MCF 10A (cell line): ENCODE measurements at regions not wholly inside any gene's neighbourhood (a gene's known extent, or its start where the extent isn't known, plus 50 kb on each side); places are given as distances from the start of the nearest gene placed in this dataset.
A peak's percentile ranks its signal among the peaks of the same experiment; 100 is the strongest.

Experiments
- BruUV-seq: library from RNA; stranded (reverse); fragments of 400-500 nt; replicated peaks from 2 replicates; lab custom pipeline; 2021; lab: Mats Ljungman, UMichigan
- CTCF ChIA-PET: fragments of 300-600 bp; sonication (Branson Sonifier 250); formaldehyde crosslinking; extraction: SDS; loops from one replicate; lab custom pipeline; 2021; ENCODE audit warnings: antibody characterized with exemption, inconsistent platforms; lab: Yijun Ruan, JAX
- POLR2A ChIA-PET: fragments of 300-600, 350-650 bp; sonication (Branson Sonifier 250); formaldehyde crosslinking; extraction: SDS; loops from one replicate; lab custom pipeline; 2020; ENCODE audit warnings: antibody characterized with exemption, inconsistent platforms; lab: Yijun Ruan, JAX
- DNase-seq: peaks from one replicate; pipeline ENCODE4 v3.0.0-alpha.2; 2018; ENCODE audit not compliant: unreplicated experiment
- H3K27ac Mint-ChIP-seq: one replicate; pipeline ENCODE4 v1.8.0; 2022; ENCODE audit warnings: mild to moderate bottlenecking, low read depth, mixed read lengths; ENCODE audit not compliant: unreplicated experiment
- H3K27me3 Mint-ChIP-seq: one replicate; pipeline ENCODE4 v1.8.0; 2022; ENCODE audit warnings: mixed read lengths; ENCODE audit not compliant: insufficient read depth, unreplicated experiment
- H3K36me3 Mint-ChIP-seq: one replicate; pipeline ENCODE4 v1.8.0; 2022; ENCODE audit warnings: mild to moderate bottlenecking, moderate library complexity, mixed read lengths; ENCODE audit not compliant: insufficient read depth, unreplicated experiment
- H3K4me1 Mint-ChIP-seq: one replicate; pipeline ENCODE4 v1.8.0; 2022; ENCODE audit warnings: mixed read lengths; ENCODE audit not compliant: insufficient read depth, unreplicated experiment
- H3K4me3 Mint-ChIP-seq: one replicate; pipeline ENCODE4 v1.8.0; 2022; ENCODE audit warnings: mild to moderate bottlenecking, moderate library complexity, mixed read lengths; ENCODE audit not compliant: unreplicated experiment
- H3K9me3 Mint-ChIP-seq: one replicate; pipeline ENCODE4 v1.8.0; 2022; ENCODE audit warnings: mixed read lengths; ENCODE audit not compliant: unreplicated experiment
- CTCF ChIP-seq: fragments of 200-600 bp; IDR thresholded peaks from one replicate; pipeline ENCODE4 v1.8.0; 2022; ENCODE audit warnings: antibody characterized with exemption, mild to moderate bottlenecking; ENCODE audit not compliant: unreplicated experiment
- intact Hi-C: fragments of 100-400 bp; cut with micrococcal nuclease; formaldehyde crosslinking; loops from 2 replicates; pipeline ENCODE4 v1.14.1; 2022

- Mint-ChIP-seq H3K27ac (no peak overlapping the region), H3K4me3 (no peak overlapping the region), H3K27me3 (no peaks in the 10 kb centered on the region), H3K36me3 (no peaks in the 10 kb centered on the region), H3K9me3 (no peaks in the 10 kb centered on the region), H3K4me1 (peaks cover 12% of the 10 kb centered on the region)
- TF ChIP-seq CTCF, result no peak
- DNase-seq, result no peak
- intact Hi-C loops, result loop anchor here (10.0 kb wide), 1 partner anchor 723 kb away; no protein-coding TSS in a partner anchor
- ChIA-PET POLR2A (interaction anchor here (0.6 to 1.0 kb wide), 2 partner anchors 25 to 858 kb away, joined by 3 to 6 read pairs; no protein-coding TSS in a partner anchor), CTCF (interaction anchor here (0.6 to 1.3 kb wide), 3 partner anchors 825 to 1115 kb away, joined by 3 to 4 read pairs (median 3); no protein-coding TSS in a partner anchor)
- no TSS peak for BruUV-seq
These were observed 419.4 kb downstream of the SNAPC1 start for GRCh38 chr14:62181591-62181990.

- ChIA-PET CTCF (interaction anchor here (0.5 to 1.7 kb wide), 12 partner anchors 12 to 1092 kb away, joined by 3 to 9 read pairs (median 4); no protein-coding TSS in a partner anchor), POLR2A (no interaction called here)
- Mint-ChIP-seq H3K4me3 (no peak overlapping the region), H3K9me3 (no peaks in the 10 kb centered on the region), H3K27me3 (no peaks in the 10 kb centered on the region), H3K4me1 (peaks cover 6% of the 10 kb centered on the region), H3K27ac (no peak overlapping the region), H3K36me3 (no peaks in the 10 kb centered on the region)
- intact Hi-C loops, result loop anchor here (10.0 kb wide), 1 partner anchor 720 kb away; no protein-coding TSS in a partner anchor
- BruUV-seq, result no TSS peak
- DNase-seq, result no peak
- no peak for TF ChIP-seq CTCF
These were observed 422.9 kb downstream of the SNAPC1 start for GRCh38 chr14:62185078-62185477.

- POLR2A ChIA-PET, result interaction anchor here (0.7 kb wide), 1 partner anchor 493 kb away, joined by 3 read pairs; no protein-coding TSS in a partner anchor
- intact Hi-C loops, result loop anchor here (10.0 kb wide), 1 partner anchor 718 kb away; no protein-coding TSS in a partner anchor
- Mint-ChIP-seq H3K27me3 (no peaks in the 10 kb centered on the region), H3K27ac (no peak overlapping the region), H3K4me1 (peaks cover 7% of the 10 kb centered on the region), H3K36me3 (no peaks in the 10 kb centered on the region), H3K9me3 (no peaks in the 10 kb centered on the region), H3K4me3 (no peak overlapping the region)
- no TSS peak for BruUV-seq
- CTCF ChIA-PET, result interaction anchor here (1.0 kb wide), 1 partner anchor 8 kb away, joined by 3 read pairs; no protein-coding TSS in a partner anchor
- no peak for TF ChIP-seq CTCF
- no peak for DNase-seq
These were observed 425.0 kb downstream of the SNAPC1 start for GRCh38 chr14:62187265-62187664.

GRCh38 chr14:62189698-62190097 lies 427.5 kb downstream of the SNAPC1 start:
- no peaks in the 10 kb centered on the region for H3K9me3 Mint-ChIP-seq
- TF ChIP-seq CTCF, result no peak
- no peak overlapping the region for H3K27ac Mint-ChIP-seq
- no peaks in the 10 kb centered on the region for H3K27me3 Mint-ChIP-seq
- POLR2A ChIA-PET, result interaction anchor here (1.1 to 1.2 kb wide), 2 partner anchors 478 to 503 kb away, joined by 3 read pairs; no protein-coding TSS in a partner anchor
- H3K4me1 Mint-ChIP-seq, result peaks cover 7% of the 10 kb centered on the region
- CTCF ChIA-PET, result no interaction called here
- DNase-seq, result peak; percentile 79
- H3K4me3 Mint-ChIP-seq, result no peak overlapping the region
- BruUV-seq, result no TSS peak
- intact Hi-C loops, result loop anchor here (10.0 kb wide), 1 partner anchor 715 kb away; no protein-coding TSS in a partner anchor
- H3K36me3 Mint-ChIP-seq, result no peaks in the 10 kb centered on the region
